ENCODE measurements at regions not wholly inside any gene's neighbourhood (a gene's known extent, or its start where the extent isn't known, plus 50 kb on each side); places are given as distances from the start of the nearest gene placed in this dataset.

DNA sequence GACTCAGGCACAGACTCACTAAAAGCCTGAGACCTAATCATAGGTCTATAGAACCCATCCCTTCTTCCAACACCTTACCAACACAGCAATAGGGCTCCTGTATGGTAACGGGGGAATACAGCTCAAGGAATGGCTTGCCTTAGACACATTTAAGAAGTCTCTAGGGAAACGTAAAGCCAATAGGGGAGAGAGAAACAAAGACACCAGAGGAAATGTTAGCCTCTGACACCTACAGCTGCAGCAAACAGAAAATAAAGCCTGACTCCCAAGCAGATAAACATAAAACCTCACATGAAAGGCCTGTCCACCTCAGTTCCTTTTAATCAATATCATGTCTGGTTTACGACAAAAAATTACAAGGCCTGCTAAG, 51.1 kb upstream of the NCOA1 start:
- DNase-seq (ENCODE audit: low read depth), result no peak

DNA sequence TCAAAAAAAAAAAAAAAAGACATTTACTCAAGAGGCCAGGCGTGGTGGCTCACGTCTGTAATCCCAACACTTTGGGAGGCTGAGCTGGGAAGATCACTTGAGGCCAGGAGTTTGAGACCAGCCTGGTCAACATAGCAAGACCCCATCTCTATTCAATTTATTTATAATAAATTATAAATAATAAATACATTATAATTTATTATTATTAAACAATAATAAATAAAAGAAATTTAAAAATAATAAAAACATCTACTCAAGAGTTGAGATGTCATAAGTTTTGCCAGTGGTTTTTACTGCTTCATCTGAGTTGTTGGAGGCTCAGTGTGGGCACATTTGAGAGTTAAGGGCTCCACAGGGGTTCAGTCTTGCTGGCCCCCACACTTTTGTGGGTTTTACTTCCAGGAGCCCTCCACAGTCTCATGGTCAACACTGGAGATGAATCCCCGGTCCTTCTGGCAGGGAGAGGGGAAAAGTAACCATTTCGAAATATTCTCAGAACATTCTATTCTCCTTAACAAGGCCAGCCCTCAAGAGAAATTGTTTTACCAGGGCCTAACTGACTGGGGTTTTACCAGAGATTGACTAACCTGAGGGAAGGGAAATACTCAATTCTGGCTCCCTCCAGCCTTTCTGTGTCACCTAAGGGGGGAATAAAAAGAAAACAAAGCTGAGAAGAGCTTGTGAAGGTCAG, 51.6 kb upstream of the NCOA1 start:
- DNase-seq (ENCODE audit: low read depth), result no peak

DNA sequence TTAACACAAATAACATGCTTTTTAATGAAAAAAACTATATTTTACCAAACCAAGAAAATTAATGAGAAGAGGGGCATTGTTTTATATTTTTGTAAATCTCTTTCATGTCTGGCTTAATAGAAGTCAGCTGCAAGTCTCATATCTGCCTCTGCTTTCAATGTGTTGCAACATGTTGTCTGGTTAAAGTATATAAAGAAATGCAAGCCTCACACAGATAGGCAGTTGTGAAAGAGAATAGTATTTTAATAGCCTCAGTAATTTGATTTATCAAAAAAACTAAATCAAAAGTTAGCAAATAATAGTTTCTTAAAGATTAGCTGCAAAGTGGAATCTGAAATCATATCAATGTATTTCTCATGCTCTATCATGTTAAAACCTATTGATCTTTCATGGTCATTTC, 52.9 kb upstream of the NCOA1 start:
- no peak for DNase-seq (ENCODE audit: low read depth)

DNA sequence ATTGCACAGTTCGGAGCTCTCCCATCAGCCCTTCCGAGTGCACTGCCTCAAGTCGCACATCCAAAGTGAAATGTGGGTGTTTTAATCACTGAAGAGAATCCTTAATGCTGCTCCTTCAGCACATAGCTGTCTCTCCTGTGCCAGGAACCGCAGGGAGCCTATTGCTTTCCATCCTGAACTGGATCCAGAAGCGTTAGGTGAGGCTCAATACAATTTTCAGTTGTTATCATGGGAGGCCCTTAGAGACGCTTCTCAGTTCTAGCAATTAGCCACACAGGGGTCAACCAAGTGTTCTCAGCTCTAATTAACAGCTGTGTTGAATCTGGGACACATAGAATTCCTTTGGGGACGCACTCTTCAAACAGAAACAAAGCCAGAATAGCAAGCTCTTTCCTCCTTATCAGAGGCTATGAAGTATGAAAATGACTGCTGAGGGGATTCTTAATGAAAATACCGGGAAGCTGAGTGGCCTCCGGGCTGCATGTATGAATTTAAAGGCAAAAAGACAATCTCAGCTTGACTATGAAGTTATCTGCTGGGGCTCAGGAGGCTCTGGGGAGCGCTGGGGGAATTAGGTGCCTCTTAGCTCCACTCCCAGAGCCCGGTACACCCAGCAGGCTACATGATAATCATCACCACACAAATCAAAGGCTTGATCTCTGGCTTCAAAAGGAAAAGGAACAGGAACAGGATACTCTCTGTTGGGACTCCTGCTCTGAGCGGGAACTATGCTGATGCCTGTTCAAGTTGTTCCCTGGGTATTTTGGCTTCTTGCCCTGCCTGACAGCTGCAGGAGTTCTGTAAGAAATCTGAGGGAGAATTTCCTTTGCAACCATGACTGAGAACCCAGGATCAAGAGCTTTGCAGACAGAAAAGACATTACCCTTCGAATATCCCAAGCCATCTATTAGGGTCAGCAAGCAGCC, 55.4 kb upstream of the NCOA1 start:
- no peak for DNase-seq (ENCODE audit: low read depth)

DNA sequence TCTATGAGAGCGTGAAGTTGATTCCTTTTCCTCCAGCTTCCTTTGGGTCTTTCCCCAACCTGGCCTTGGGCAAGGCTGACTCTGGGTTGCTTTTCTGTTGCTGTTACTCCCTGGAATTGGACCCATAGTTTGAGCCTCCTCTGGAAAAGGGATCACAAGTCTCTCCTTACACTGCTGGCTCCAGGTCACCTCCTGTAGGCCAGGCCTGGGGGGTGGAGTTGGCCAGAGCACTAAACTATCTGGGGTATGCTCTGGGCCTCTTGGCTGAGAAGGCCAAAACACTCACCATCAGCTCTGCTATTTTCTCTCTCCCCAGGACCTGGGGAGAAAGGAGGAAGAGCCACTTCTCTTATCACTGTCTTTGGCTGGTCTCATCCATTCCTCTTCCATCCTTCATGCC, 56.5 kb upstream of the NCOA1 start:
- DNase-seq (ENCODE audit: low read depth), result no peak

DNA sequence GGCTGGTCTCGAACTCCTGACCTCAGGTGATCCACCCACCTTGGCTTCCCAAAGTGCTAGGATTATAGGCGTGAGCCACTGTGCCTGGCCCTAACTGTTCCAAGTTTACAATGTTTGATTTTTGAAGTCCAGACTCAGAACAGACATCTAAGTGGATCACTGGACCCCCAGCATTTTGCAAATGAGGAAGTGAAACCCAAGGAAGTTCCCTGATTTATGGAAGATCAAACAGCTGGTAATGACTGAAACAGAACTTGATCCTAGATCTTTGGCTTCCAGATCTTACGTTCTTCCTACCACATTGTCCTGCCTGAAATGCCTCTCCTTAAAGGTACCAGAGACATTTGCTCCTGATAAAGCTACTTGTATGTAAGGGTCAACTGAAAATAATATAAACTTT, 58.3 kb upstream of the NCOA1 start:
- no peak for DNase-seq (ENCODE audit: low read depth)

DNA sequence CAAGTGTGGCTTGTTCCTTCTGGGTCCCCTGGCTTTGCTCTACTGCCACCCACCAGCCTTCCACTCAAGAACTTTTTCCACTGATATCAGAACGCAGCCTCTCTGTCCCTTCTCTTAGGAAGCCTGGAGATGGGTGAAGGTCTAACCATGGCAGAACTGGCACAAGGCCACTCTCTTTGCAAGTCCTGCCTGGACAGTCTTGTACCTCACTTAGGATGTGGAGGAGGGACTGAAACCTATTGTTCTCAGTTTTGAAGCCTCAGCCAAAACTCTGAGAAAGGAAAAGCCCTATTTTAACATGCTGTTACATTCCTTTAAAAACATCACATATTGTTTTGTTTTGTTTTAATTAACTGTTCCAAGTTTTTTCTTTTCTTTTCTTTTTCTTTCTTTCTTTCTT, 58.9 kb upstream of the NCOA1 start:
- DNase-seq (ENCODE audit: low read depth), result no peak

DNA sequence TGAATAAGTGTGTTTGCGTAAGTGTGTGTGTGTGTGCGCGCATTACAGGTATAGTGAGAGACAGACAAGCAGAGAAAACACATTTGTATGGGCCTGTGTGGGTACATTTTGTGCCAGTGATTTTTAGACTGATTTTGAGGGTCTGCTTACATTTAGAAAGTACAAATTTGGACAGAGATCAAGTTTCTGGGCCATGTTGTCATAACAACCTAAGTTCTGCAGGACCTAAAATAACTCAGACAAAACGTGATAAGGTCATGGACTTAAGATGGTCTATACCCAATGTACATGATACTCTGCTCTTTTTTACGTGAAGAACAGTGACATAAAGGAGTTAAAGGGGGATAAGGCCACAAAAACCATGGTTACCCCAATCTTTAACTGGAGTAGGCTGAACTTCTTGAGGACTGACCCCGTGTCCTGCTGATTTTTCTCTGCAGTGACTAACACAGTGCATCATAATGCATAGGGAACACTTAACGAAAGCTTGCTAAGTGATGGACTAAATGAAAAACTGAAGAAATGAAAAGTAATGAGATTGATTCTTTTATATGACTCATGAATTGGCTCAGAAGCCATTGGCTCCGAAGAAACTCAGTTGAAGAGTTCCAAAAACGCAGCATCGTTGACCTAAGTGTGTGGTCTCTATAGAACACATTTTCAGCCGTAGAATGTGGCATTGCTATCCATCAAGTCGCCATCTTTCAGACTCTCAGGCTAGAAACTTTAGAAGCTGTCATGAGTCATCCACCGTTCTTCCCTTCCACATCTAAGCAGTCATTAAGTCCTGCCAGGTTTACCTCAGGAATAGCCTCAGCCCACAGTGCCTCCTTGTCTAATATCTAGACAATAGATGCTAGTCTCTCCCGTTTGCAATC, 61.6 kb upstream of the NCOA1 start:
- no peak for DNase-seq (ENCODE audit: low read depth)

DNA sequence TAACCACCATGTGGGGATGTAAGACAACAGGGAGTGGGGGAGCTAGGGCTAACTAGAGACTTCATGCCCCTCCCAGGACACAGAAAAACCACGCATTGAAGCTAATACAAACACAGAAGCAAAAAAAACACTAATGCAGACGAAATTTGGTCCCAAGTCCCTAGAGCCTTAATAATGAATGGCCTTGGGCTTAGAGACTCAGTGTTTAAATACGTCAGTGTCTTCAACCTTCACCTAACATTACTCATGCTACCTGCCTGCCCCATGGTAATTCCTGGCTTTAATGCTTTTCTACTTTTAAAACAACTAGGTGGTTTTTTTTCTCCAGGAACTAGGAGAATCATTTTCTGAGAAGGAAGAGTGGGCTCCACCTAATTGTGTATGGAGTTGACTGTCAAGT, 64.1 kb upstream of the ITSN2 start:
- no peak for DNase-seq (ENCODE audit: low read depth)

DNA sequence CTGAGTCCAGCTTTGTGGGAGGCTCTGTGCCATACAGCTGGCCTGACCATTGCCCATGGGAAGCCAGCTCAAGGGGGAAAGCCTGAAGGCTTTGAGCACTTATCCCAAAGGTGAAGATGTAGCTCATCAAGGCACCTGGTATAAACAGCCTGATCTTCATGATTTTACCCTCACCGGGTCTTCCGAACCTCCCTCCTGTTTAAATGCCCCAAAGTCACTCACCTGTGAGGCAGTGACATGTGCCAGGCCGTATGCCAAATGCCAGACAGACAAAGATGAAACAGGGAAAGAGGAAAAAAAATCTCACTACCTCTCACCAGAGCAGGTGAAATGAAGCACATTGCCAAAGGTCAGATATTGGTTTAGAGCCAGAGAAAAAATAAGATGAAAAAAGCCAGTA, 62.8 kb upstream of the ITSN2 start:
- DNase-seq (ENCODE audit: low read depth), result no peak

DNA sequence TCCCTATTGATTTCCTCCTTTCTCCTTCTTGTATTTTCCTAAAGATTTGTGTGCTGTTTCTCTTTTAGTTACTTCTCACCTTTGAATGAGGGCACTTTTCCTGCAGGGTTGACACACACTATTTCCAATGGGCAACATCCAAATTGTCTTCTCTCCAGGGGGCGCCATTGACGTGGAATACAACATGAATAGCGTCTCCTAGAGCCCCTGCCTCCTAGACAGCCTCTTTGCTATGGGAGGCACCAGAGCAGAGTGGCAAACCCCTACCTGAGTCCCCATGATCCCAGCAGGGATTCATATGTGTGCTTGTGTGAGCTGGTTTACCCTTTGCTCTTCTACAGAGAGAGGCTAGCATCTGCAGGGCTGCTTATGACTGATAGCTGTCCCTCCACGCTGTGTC, 61.3 kb upstream of the ITSN2 start:
- peak; percentile 32 for DNase-seq (ENCODE audit: low read depth)

DNA sequence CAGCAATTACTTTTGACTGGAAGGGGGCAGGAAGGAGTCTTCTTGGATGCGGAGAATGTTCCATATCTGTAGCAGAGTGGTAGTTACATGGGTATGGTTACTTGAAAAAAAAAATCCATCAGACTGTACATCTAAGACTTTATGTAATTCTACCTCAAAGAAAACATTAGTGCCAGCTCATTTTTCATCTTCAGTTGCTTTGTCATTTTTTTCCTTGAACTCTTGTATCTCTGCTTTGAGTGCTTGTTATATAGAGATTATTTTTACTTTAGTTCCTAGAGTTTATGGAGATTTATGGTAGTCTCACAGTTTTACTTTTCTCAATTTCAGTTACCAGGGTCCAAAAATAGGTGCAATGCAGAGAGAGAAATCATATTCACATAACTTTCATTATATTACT, 60.0 kb upstream of the ITSN2 start:
- no peak for DNase-seq (ENCODE audit: low read depth)

DNA sequence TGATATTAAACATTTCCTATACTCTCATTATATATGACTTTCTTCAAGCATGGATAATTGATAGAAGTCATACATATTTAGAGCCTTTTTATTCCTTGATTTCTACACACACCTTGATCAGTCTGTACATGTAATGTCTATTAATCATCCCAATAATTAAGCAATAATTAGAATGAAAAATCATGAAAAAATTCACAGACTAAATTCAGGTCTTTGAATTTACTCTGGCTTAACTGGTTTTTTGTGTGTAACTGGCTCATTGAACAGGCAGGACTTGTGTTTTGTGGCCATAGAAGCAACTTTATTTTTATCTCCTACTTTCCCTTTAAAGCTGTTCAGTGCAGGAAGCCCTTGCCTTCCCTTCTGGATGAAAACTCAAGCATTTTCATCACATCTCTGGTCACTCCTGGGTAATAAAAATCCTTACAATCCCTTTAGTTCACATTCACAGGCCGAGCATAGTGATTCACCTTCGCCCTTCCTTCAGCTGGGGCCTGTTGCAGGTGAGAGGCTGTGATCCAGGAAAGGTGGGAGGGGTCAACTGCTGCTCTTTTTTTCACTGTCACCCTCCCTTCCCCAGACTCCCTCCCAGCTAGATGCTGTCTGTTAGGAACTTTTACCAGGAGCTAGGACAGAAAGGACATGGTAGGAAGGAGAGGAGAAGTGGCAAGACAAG, 58.0 kb upstream of the ITSN2 start:
- DNase-seq (ENCODE audit: low read depth), result no peak

DNA sequence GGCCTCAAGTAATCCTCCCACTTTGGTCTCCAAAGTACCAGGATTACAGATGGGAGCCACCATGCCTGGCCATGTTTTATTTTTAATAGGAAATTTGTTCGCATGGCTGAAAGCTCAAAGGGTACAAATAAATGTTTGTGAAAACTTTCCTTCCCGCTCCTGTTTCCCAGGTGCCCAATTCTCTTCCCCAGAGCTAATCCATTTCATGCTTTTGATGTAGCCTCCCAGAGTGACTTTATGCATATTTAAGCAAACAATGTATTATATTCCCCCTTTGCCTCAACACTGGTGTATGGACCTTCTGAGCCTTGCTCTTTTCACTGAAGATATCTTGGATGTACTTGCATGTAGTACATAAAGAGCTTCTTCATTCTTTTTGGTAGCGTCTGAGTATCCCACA, 52.5 kb upstream of the ITSN2 start:
- DNase-seq (ENCODE audit: low read depth), result no peak

DNA sequence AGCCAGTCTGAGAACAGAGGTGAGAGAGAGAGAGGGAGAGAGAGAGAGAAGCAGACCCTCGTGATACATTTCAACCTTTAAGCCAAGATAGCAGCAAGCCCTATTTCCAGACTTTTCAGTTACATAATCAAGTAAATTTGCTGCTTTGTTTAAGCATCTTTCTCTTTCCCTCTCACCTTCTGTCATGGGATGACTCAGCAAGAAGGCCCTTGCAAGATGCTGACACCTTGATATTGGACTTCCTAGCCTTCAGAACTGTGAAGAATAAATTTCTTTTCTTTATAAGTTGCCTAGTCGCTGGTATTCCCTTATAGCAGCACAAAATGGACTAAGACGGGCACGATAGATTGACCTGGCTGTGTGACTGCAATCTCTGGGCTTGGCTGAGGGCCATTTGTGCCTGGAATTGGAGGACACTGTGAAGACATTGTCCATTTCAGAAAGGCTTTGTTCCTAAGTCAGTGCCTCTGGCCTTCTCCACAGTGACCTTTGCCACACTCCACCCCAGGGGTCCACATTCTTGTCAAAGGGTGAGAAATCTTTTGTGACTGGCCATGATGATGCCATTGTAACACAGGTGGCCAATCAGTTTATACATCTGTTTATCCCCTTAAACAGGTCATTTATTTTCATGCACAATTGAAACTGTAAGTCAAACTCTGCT, 51.3 kb upstream of the ITSN2 start:
- DNase-seq (ENCODE audit: low read depth), result no peak

DNA sequence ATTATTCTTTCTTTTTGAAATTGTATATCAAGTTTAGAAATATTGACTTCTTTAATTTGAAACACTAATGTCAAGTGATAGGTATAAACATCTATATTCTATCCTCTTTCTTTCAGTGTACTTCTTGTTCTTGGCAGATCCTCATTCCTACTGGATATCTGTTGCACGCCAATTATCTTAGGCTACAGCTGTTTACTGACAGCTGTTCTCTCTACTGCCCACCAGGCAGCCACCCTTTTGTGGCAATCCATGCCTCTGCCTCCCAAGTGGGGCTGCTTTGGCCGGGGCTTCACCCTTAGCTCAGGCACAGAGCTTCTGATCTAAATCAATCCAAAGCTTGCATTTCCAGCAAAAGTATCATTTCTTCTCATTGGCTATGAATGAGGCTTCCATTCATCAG, 50.6 kb upstream of the ITSN2 start:
- no peak for DNase-seq (ENCODE audit: low read depth)

DNA sequence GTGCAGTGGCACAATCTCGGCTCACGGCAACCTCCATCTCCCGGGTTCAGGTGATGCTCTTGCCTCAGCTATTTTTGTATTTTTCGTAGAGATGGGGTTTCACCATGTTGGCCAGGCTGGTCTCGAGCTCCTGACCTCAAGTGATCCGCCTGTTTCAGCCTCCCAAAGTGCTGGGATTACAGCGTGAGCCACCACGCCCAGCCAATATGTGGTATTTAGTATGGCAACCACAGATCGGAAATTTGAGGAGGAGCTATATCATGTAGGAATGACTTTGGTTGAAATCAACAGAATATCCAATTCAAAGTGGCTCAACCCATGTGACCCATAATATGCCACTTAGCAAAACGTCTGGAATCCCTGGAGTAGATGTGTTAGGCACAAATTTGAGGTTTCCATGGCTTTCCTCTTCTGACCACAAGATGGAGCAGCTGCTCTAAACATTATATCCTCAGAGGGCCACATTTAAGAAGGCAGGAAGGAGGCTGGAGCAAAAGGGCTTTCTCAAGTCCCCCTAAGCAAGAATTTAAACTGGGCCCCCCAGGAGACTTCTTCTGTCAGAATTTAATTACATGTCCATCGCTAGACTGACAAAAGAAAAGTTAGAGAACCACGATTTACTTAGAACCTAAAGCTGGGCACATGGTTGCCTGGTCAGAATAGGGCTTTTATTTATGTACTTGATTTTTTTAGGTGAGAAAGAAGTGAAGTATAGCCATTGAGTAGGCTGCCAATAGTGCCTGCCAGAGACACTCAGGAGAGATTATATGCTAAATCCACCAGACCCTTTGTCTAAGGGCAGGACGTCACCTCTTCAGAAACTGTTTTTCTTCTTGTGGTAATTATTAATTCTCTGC, 49.6 kb upstream of the ITSN2 start:
- DNase-seq (ENCODE audit: low read depth), result peak; percentile 13
